Keratinocyte (primary cell): ENCODE measurements at regions not wholly inside any gene's neighbourhood (a gene's known extent, or its start where the extent isn't known, plus 50 kb on each side); places are given as distances from the start of the nearest gene placed in this dataset.

Experiments
- DNase-seq: peaks from one replicate; pipeline ENCODE4 v3.0.0-alpha.2; 2011; ENCODE audit warnings: low read depth, missing footprints, low spot score
- FAIRE-seq: peaks from 2 replicates; lab custom pipeline; 2011; peaks lifted over from hg19 to GRCh38; lab: Jason Lieb, UNC
- H2AFZ ChIP-seq: 2 replicates; pipeline ENCODE4 v1.6.0; 2012; ENCODE audit warnings: low read length, control low read depth, inconsistent platforms; ENCODE audit not compliant: control insufficient read depth
- H3K27ac ChIP-seq: 2 replicates; pipeline ENCODE4 v1.5.1; 2011; ENCODE audit warnings: low read length; ENCODE audit not compliant: control insufficient read depth, insufficient read depth
- H3K27me3 ChIP-seq: 3 replicates; pipeline ENCODE4 v1.6.0; 2011; ENCODE audit warnings: low read length; ENCODE audit not compliant: control insufficient read depth, insufficient read depth; ENCODE audit errors: extremely low read depth
- H3K36me3 ChIP-seq, 2 experiments: 2 replicates in 1 of 2; 3 replicates in 1 of 2; pipeline ENCODE4 v1.5.1; 2011; ENCODE audit warnings: low read length in 2 of 2, mild to moderate bottlenecking in 1 of 2; ENCODE audit not compliant: control insufficient read depth in 2 of 2, insufficient read depth in 2 of 2; ENCODE audit errors: extremely low read depth in 1 of 2
- H3K4me1 ChIP-seq: 3 replicates; pipeline ENCODE4 v1.5.1; 2011; ENCODE audit warnings: low read length; ENCODE audit not compliant: control insufficient read depth, insufficient read depth; ENCODE audit errors: extremely low read depth
- H3K4me2 ChIP-seq: 3 replicates; pipeline ENCODE4 v1.6.0; 2011; ENCODE audit warnings: low read depth, low read length; ENCODE audit not compliant: control insufficient read depth, insufficient read depth; ENCODE audit errors: extremely low read depth
- H3K4me3 ChIP-seq, 3 experiments: fragments of 200-600 bp in 1 of 3; sonication (generic) in 1 of 3; 2 replicates in 2 of 3; 3 replicates in 1 of 3; pipeline ENCODE4 v1.5.1; 2011 to 2016; ENCODE audit warnings: low read length in 3 of 3, mild to moderate bottlenecking in 3 of 3, control low read depth in 2 of 3, inconsistent platforms in 1 of 3, low read depth in 1 of 3, mixed read lengths in 1 of 3, mixed run types in 1 of 3, moderate library complexity in 1 of 3; ENCODE audit not compliant: control insufficient read depth in 2 of 3, insufficient read depth in 2 of 3; ENCODE audit errors: extremely low read depth in 1 of 3
- H3K79me2 ChIP-seq: 2 replicates; pipeline ENCODE4 v1.6.0; 2012; ENCODE audit warnings: low read length; ENCODE audit not compliant: control insufficient read depth, insufficient read depth
- H3K9ac ChIP-seq: 3 replicates; pipeline ENCODE4 v1.6.0; 2011; ENCODE audit warnings: low read length; ENCODE audit not compliant: control insufficient read depth, insufficient read depth; ENCODE audit errors: extremely low read depth
- H3K9me1 ChIP-seq: 3 replicates; pipeline ENCODE4 v1.6.0; 2011; ENCODE audit warnings: low read length; ENCODE audit not compliant: control insufficient read depth, insufficient read depth; ENCODE audit errors: extremely low read depth
- H3K9me3 ChIP-seq: 2 replicates; pipeline ENCODE4 v1.5.1; 2012; ENCODE audit warnings: low read depth, low read length; ENCODE audit not compliant: control insufficient read depth
- H4K20me1 ChIP-seq: 3 replicates; pipeline ENCODE4 v1.6.0; 2011; ENCODE audit warnings: low read length; ENCODE audit not compliant: control insufficient read depth, insufficient read depth; ENCODE audit errors: extremely low read depth
- CTCF ChIP-seq, 3 experiments: IDR thresholded peaks in 1 of 3; conservative IDR thresholded peaks in 1 of 3; optimal IDR thresholded peaks in 1 of 3; 2 replicates in 2 of 3; 3 replicates in 1 of 3; pipeline versions ENCODE3 to v1.5.1; 2011; ENCODE audit warnings: low read length in 3 of 3, mild to moderate bottlenecking in 3 of 3, moderate library complexity in 2 of 3, control low read depth in 1 of 3, inconsistent platforms in 1 of 3; ENCODE audit not compliant: insufficient read depth in 2 of 3; ENCODE audit errors: extremely low read depth in 1 of 3
- EZH2 ChIP-seq: IDR thresholded peaks from one replicate; pipeline ENCODE4 v1.6.1; 2012; ENCODE audit warnings: inconsistent platforms, mild to moderate bottlenecking, low read length, moderate library complexity
- dilution Hi-C: fragments of 300-500 bp; cut with MboI; formaldehyde crosslinking; loops from one replicate; pipeline ENCODE4 v1.7.0; 2020; ENCODE audit warnings: low sequenced_read_pairs; ENCODE audit not compliant: extremely low pct_ligation_motif_present

- Histone ChIP-seq H3K9ac (no peak overlapping the region), H3K27me3 (no peaks in the 10 kb centered on the region), H2AFZ (no peak overlapping the region), H3K9me1 (peaks cover 9% of the 10 kb centered on the region), H3K4me1 (peaks cover 54% of the 10 kb centered on the region), H3K36me3 (peaks cover 19 to 29% of the 10 kb centered on the region in 2 experiments), H3K27ac (no peak overlapping the region), H3K4me3 (no peak overlapping the region), H3K79me2 (peaks cover 93% of the 10 kb centered on the region), H3K9me3 (no peaks in the 10 kb centered on the region), H3K4me2 (no peak overlapping the region), H4K20me1 (peaks cover 75% of the 10 kb centered on the region)
- dilution Hi-C loops = no loop called here
- no peak for FAIRE-seq
- TF ChIP-seq CTCF (optimal IDR thresholded peaks at IDR 0.05 in 1 of 3, IDR thresholded peaks at IDR 0.05 in 1 of 3, conservative IDR thresholded peaks at IDR 0.05 in 1 of 3; ENCODE audit: extremely low read depth in 1 of 3, insufficient read depth in 2 of 3, low read length in 3 of 3) = no peak
- DNase-seq = no peak
Observed at GRCh38 chr17:77328823-77329740, 188.3 kb downstream of the SEC14L1 start.

- H3K79me2 ChIP-seq = peaks cover 96% of the 10 kb centered on the region
- dilution Hi-C loops = no loop called here
- H3K9me1 ChIP-seq = peaks cover 5% of the 10 kb centered on the region
- H3K36me3 ChIP-seq = peaks cover 19 to 29% of the 10 kb centered on the region in 2 experiments
- FAIRE-seq (no peak), DNase-seq (no peak)
- H3K4me3 ChIP-seq = no peak overlapping the region
- H3K9ac ChIP-seq = no peak overlapping the region
- H3K4me1 ChIP-seq = peaks cover 46% of the 10 kb centered on the region
- no peak overlapping the region for H3K4me2 ChIP-seq
- no peaks in the 10 kb centered on the region for H3K9me3 ChIP-seq
- H2AFZ ChIP-seq = no peak overlapping the region
- TF ChIP-seq CTCF (optimal IDR thresholded peaks at IDR 0.05 in 1 of 3, IDR thresholded peaks at IDR 0.05 in 1 of 3, conservative IDR thresholded peaks at IDR 0.05 in 1 of 3; ENCODE audit: extremely low read depth in 1 of 3, insufficient read depth in 2 of 3, low read length in 3 of 3) (no peak), EZH2 (no peak)
- H3K27ac ChIP-seq = no peak overlapping the region
- H4K20me1 ChIP-seq = peaks cover 68% of the 10 kb centered on the region
- H3K27me3 ChIP-seq = no peaks in the 10 kb centered on the region
Observed at GRCh38 chr17:77329741-77330531, 189.2 kb downstream of the SEC14L1 start.
